HepG2 (cell line): ENCODE measurements at regions not wholly inside any gene's neighbourhood (a gene's known extent, or its start where the extent isn't known, plus 50 kb on each side); places are given as distances from the start of the nearest gene placed in this dataset.

Experiments used
- ATAD3A ChIP-seq: sonication (generic); formaldehyde crosslinking; IDR thresholded peaks from 2 replicates; pipeline ENCODE4 v1.4.0; 2020; ENCODE audit warnings: missing genetic modification reagents
- HOXD1 ChIP-seq: sonication (generic); formaldehyde crosslinking; IDR thresholded peaks from 2 replicates; pipeline ENCODE4 v1.5.0; 2020; ENCODE audit warnings: missing genetic modification reagents
- IRF9 ChIP-seq: sonication (generic); formaldehyde crosslinking; IDR thresholded peaks from 2 replicates; pipeline ENCODE4 v1.8.0; 2022; ENCODE audit warnings: missing genetic modification reagents, mild to moderate bottlenecking, borderline replicate concordance
- KLF11 ChIP-seq: IDR thresholded peaks from 2 replicates; pipeline ENCODE4 v1.6.1; 2016; ENCODE audit warnings: missing compliant biosample characterization
- KMT2B ChIP-seq: IDR thresholded peaks from 2 replicates; pipeline ENCODE4 v1.6.1; 2016; ENCODE audit warnings: missing genetic modification reagents, missing compliant biosample characterization
- MAFG ChIP-seq: sonication (generic); formaldehyde crosslinking; IDR thresholded peaks from 2 replicates; pipeline ENCODE4 v1.5.1; 2020; ENCODE audit warnings: mild to moderate bottlenecking, missing genetic modification reagents
- MIER2 ChIP-seq: IDR thresholded peaks from 2 replicates; pipeline ENCODE4 v1.6.1; 2016; ENCODE audit warnings: missing biosample characterization, missing genetic modification reagents
- PBX3 ChIP-seq: sonication (generic); formaldehyde crosslinking; IDR thresholded peaks from 2 replicates; pipeline ENCODE4 v1.8.1; 2023; ENCODE audit warnings: missing genetic modification reagents, inconsistent platforms, borderline replicate concordance
- SETDB1 ChIP-seq: sonication (generic); formaldehyde crosslinking; IDR thresholded peaks from 2 replicates; pipeline ENCODE4 v1.5.1; 2020; ENCODE audit warnings: missing genetic modification reagents, mild to moderate bottlenecking, borderline replicate concordance
- SOX13 ChIP-seq, 3 experiments: fragments of 450-650 bp in 1 of 3; sonication (generic) in 1 of 3; formaldehyde crosslinking in 1 of 3; IDR thresholded peaks in 2 of 3; conservative IDR thresholded peaks in 1 of 3; 2 replicates each; pipeline versions ENCODE4 v1.5.0 to v1.6.1; 2016 to 2020; ENCODE audit warnings: antibody characterized with exemption in 1 of 3, mild to moderate bottlenecking in 1 of 3, missing compliant biosample characterization in 1 of 3, missing genetic modification reagents in 1 of 3, moderate library complexity in 1 of 3
- TBL1XR1 ChIP-seq: fragments of 150-350 bp; IDR thresholded peaks from 2 replicates; pipeline ENCODE4 v1.6.1; 2014; ENCODE audit warnings: borderline replicate concordance, low read length; ENCODE audit not compliant: partially characterized antibody
- TCF7L2 ChIP-seq: IDR thresholded peaks from 2 replicates; pipeline ENCODE4 v1.6.1; 2011; ENCODE audit warnings: mild to moderate bottlenecking, low read depth, low read length, moderate library complexity
- ZC3H4 ChIP-seq: sonication (generic); formaldehyde crosslinking; IDR thresholded peaks from 2 replicates; pipeline ENCODE4 v1.4.0; 2020; ENCODE audit warnings: missing genetic modification reagents, borderline replicate concordance
- ZFP36L2 ChIP-seq: sonication (generic); formaldehyde crosslinking; IDR thresholded peaks from 2 replicates; pipeline ENCODE4 v1.4.0; 2020; ENCODE audit warnings: missing genetic modification reagents
- ZNF432 ChIP-seq: sonication (generic); formaldehyde crosslinking; IDR thresholded peaks from 2 replicates; pipeline ENCODE4 v1.5.0; 2020; ENCODE audit warnings: missing genetic modification reagents, mild to moderate bottlenecking, borderline replicate concordance
- ZNF558 ChIP-seq: sonication (generic); formaldehyde crosslinking; IDR thresholded peaks from 2 replicates; pipeline ENCODE4 v1.9.0; 2022; ENCODE audit warnings: mild to moderate bottlenecking, missing genetic modification reagents, borderline replicate concordance
- ZNF605 ChIP-seq: sonication (generic); formaldehyde crosslinking; IDR thresholded peaks from 2 replicates; pipeline ENCODE4 v1.8.0; 2022; ENCODE audit warnings: mild to moderate bottlenecking, missing genetic modification reagents
- ZNF737 ChIP-seq: sonication (generic); formaldehyde crosslinking; IDR thresholded peaks from 2 replicates; pipeline ENCODE4 v1.5.0; 2020; ENCODE audit warnings: missing genetic modification reagents, mild to moderate bottlenecking, borderline replicate concordance
- ZNF746 ChIP-seq: sonication (generic); formaldehyde crosslinking; IDR thresholded peaks from 2 replicates; pipeline ENCODE4 v1.8.0; 2022; ENCODE audit warnings: mild to moderate bottlenecking, missing genetic modification reagents
- TF ChIP-seq, protein P1 (sequence below): sonication (generic); formaldehyde crosslinking; IDR thresholded peaks from 2 replicates; pipeline ENCODE4 v1.4.0; 2020; ENCODE audit warnings: missing genetic modification reagents
- TF ChIP-seq, protein P2 (sequence below): IDR thresholded peaks from 2 replicates; pipeline ENCODE4 v1.6.1; 2018; ENCODE audit warnings: missing genetic modification reagents, mild to moderate bottlenecking, missing compliant biosample characterization
- TF ChIP-seq, protein P3 (sequence below): sonication (generic); formaldehyde crosslinking; IDR thresholded peaks from 2 replicates; pipeline ENCODE4 v1.5.1; 2020; ENCODE audit warnings: mild to moderate bottlenecking, missing genetic modification reagents, borderline replicate concordance

- TF ChIP-seq, protein P1, sequence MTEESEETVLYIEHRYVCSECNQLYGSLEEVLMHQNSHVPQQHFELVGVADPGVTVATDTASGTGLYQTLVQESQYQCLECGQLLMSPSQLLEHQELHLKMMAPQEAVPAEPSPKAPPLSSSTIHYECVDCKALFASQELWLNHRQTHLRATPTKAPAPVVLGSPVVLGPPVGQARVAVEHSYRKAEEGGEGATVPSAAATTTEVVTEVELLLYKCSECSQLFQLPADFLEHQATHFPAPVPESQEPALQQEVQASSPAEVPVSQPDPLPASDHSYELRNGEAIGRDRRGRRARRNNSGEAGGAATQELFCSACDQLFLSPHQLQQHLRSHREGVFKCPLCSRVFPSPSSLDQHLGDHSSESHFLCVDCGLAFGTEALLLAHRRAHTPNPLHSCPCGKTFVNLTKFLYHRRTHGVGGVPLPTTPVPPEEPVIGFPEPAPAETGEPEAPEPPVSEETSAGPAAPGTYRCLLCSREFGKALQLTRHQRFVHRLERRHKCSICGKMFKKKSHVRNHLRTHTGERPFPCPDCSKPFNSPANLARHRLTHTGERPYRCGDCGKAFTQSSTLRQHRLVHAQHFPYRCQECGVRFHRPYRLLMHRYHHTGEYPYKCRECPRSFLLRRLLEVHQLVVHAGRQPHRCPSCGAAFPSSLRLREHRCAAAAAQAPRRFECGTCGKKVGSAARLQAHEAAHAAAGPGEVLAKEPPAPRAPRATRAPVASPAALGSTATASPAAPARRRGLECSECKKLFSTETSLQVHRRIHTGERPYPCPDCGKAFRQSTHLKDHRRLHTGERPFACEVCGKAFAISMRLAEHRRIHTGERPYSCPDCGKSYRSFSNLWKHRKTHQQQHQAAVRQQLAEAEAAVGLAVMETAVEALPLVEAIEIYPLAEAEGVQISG (CRISPR knock-in tag), result peak; percentile 71
- TF ChIP-seq ZNF605 (no peak), MAFG (CRISPR knock-in tag) (no peak), MIER2 (CRISPR knock-in tag) (peak; percentile 52; the same call in 1 of the 2 replicates), SOX13 (IDR thresholded peaks at IDR 0.05) (peak; percentile 92), SOX13 (CRISPR knock-in tag; conservative IDR thresholded peaks at IDR 0.05 in 1 of 2, IDR thresholded peaks at IDR 0.05 in 1 of 2) (peak in 1 of 2 experiments; percentile 95; a peak in 2 of 4 replicates), IRF9 (peak; percentile 76), TCF7L2 (no peak), HOXD1 (peak; percentile 88; the same call in 1 of the 2 replicates), ATAD3A (CRISPR knock-in tag) (no peak), PBX3 (CRISPR knock-in tag) (no peak), ZFP36L2 (CRISPR knock-in tag) (no peak), SETDB1 (no peak), ZNF737 (CRISPR knock-in tag) (no peak; the same call in 1 of the 2 replicates), ZNF432 (CRISPR knock-in tag) (no peak), KLF11 (CRISPR knock-in tag) (peak; percentile 64; the same call in 1 of the 2 replicates), TBL1XR1 (peak; percentile 86), KMT2B (CRISPR knock-in tag) (no peak), ZNF746 (CRISPR knock-in tag) (peak; percentile 83; the same call in 1 of the 2 replicates), ZC3H4 (0 out of 2 replicates have a peak, but pooled peaks have one; percentile 18), ZNF558 (CRISPR knock-in tag) (peak; percentile 51; the same call in 1 of the 2 replicates)
- TF ChIP-seq, protein P2, sequence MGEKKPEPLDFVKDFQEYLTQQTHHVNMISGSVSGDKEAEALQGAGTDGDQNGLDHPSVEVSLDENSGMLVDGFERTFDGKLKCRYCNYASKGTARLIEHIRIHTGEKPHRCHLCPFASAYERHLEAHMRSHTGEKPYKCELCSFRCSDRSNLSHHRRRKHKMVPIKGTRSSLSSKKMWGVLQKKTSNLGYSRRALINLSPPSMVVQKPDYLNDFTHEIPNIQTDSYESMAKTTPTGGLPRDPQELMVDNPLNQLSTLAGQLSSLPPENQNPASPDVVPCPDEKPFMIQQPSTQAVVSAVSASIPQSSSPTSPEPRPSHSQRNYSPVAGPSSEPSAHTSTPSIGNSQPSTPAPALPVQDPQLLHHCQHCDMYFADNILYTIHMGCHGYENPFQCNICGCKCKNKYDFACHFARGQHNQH (CRISPR knock-in tag), result peak; percentile 86
- TF ChIP-seq, protein P3, sequence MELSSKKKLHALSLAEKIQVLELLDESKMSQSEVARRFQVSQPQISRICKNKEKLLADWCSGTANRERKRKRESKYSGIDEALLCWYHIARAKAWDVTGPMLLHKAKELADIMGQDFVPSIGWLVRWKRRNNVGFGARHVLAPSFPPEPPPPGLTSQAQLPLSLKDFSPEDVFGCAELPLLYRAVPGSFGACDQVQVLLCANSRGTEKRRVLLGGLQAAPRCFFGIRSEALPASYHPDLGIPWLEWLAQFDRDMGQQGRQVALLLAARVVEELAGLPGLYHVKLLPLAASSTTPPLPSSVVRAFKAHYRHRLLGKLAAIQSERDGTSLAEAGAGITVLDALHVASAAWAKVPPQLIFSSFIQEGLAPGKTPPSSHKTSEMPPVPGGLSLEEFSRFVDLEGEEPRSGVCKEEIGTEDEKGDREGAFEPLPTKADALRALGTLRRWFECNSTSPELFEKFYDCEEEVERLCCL, result no peak
Measured at GRCh38 chr2:45274250-45274926, 265.1 kb upstream of the SIX2 start (continued).
